ENCODE measurements at regions not wholly inside any gene's neighbourhood (a gene's known extent, or its start where the extent isn't known, plus 50 kb on each side); places are given as distances from the start of the nearest gene placed in this dataset.

DNA sequence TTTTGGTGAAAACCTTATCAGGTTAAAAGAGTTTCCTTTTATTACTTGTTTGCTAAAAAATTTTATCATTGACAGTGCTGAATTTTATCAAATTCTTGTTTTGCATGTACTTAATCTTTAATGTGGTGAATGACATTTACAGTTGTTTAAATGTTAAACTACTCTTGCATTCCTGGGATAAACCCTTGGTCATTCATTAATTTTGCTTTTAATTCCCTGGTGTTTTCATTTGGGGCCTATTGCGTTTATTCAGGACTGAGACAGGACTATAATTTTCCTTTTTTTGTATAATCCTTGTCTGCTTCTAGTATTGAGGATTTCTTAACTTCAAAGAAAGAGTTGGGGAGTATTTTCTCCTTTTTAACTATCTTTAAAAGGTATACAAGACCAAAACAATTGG lies 98.7 kb upstream of the TLL1 start:
- TF ChIP-seq, protein P1, sequence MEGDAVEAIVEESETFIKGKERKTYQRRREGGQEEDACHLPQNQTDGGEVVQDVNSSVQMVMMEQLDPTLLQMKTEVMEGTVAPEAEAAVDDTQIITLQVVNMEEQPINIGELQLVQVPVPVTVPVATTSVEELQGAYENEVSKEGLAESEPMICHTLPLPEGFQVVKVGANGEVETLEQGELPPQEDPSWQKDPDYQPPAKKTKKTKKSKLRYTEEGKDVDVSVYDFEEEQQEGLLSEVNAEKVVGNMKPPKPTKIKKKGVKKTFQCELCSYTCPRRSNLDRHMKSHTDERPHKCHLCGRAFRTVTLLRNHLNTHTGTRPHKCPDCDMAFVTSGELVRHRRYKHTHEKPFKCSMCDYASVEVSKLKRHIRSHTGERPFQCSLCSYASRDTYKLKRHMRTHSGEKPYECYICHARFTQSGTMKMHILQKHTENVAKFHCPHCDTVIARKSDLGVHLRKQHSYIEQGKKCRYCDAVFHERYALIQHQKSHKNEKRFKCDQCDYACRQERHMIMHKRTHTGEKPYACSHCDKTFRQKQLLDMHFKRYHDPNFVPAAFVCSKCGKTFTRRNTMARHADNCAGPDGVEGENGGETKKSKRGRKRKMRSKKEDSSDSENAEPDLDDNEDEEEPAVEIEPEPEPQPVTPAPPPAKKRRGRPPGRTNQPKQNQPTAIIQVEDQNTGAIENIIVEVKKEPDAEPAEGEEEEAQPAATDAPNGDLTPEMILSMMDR (IDR thresholded peaks at IDR 0.05; ENCODE audit: extremely low read depth in 1 of 2, insufficient read depth in 1 of 2, low read depth in 1 of 2, low read length in 2 of 2) = no peak
- TF ChIP-seq EZH2 (IDR thresholded peaks at IDR 0.05; ENCODE audit: borderline replicate concordance, low read depth, low read length, severe bottlenecking) = no peak
